Endothelial cell of umbilical vein (primary cell): ENCODE measurements at regions not wholly inside any gene's neighbourhood (a gene's known extent, or its start where the extent isn't known, plus 50 kb on each side); places are given as distances from the start of the nearest gene placed in this dataset.

Experiments
- BruUV-seq: library from RNA; stranded (reverse); fragments of 400-500 nt; replicated peaks from 2 replicates; lab custom pipeline; 2021; lab: Mats Ljungman, UMichigan
- CTCF ChIA-PET: fragments of 300-600, 350-600 bp; sonication (Branson Sonifier 250); formaldehyde crosslinking; loops from one replicate; lab custom pipeline; 2021; ENCODE audit warnings: antibody characterized with exemption, inconsistent platforms; lab: Charles Lee
- POLR2A ChIA-PET: fragments of 300-600, 350-600 bp; sonication (Branson Sonifier 250); formaldehyde crosslinking; loops from one replicate; lab custom pipeline; 2021; ENCODE audit warnings: antibody characterized with exemption, inconsistent platforms; lab: Charles Lee
- DNase-seq: peaks from one replicate; pipeline ENCODE4 v3.0.0-alpha.2; 2011; ENCODE audit warnings: low read depth, low spot score
- FAIRE-seq: peaks from 2 replicates; lab custom pipeline; 2011; peaks lifted over from hg19 to GRCh38; lab: Jason Lieb, UNC
- H2AFZ ChIP-seq: 2 replicates; pipeline ENCODE4 v1.6.0; 2012; ENCODE audit warnings: low read depth, low read length, control low read depth, inconsistent platforms
- H3K27ac ChIP-seq: 2 replicates; pipeline ENCODE4 v1.5.1; 2011; ENCODE audit warnings: low read depth, mild to moderate bottlenecking, control low read depth, low read length, moderate library complexity; ENCODE audit not compliant: insufficient read depth
- H3K27me3 ChIP-seq, 2 experiments: 2 replicates each; pipeline versions ENCODE4 v1.6.0 to v1.6.1; 2011; ENCODE audit warnings: low read length in 2 of 2, mixed read lengths in 1 of 2; ENCODE audit not compliant: control insufficient read depth in 2 of 2, insufficient read depth in 2 of 2
- H3K36me3 ChIP-seq, 2 experiments: 2 replicates in 1 of 2; 3 replicates in 1 of 2; pipeline ENCODE4 v1.5.1; 2011; ENCODE audit warnings: low read length in 2 of 2, mild to moderate bottlenecking in 1 of 2, moderate library complexity in 1 of 2; ENCODE audit not compliant: control insufficient read depth in 2 of 2, insufficient read depth in 2 of 2; ENCODE audit errors: extremely low read depth in 1 of 2
- H3K4me1 ChIP-seq: 3 replicates; pipeline ENCODE4 v1.5.1; 2011; ENCODE audit warnings: mild to moderate bottlenecking, low read length; ENCODE audit not compliant: control insufficient read depth, insufficient read depth; ENCODE audit errors: extremely low read depth
- H3K4me2 ChIP-seq: 2 replicates; pipeline ENCODE4 v1.6.1; 2011; ENCODE audit warnings: low read length, control low read depth, mixed read lengths; ENCODE audit not compliant: insufficient read depth
- H3K4me3 ChIP-seq, 3 experiments: fragments of 200-600 bp in 1 of 3; sonication (generic), shearing (Covaris generic) in 1 of 3; replicated peaks in 1 of 3; 2 replicates each; pipeline ENCODE4 v1.5.1; 2011 to 2016; ENCODE audit warnings: control low read depth in 3 of 3, low read length in 3 of 3, mild to moderate bottlenecking in 2 of 3, inconsistent platforms in 1 of 3, low read depth in 1 of 3, moderate library complexity in 1 of 3; ENCODE audit not compliant: insufficient read depth in 1 of 3
- H3K79me2 ChIP-seq: 2 replicates; pipeline ENCODE4 v1.6.0; 2012; ENCODE audit warnings: low read length, inconsistent platforms; ENCODE audit not compliant: control insufficient read depth, insufficient read depth
- H3K9ac ChIP-seq: replicated peaks from 2 replicates; pipeline ENCODE3; 2011; ENCODE audit warnings: low read length, control low read depth; ENCODE audit not compliant: insufficient read depth; ENCODE audit errors: extremely low read depth
- H3K9me1 ChIP-seq: replicated peaks from 3 replicates; pipeline ENCODE4 v1.6.0; 2011; ENCODE audit warnings: mild to moderate bottlenecking, low read length; ENCODE audit not compliant: control insufficient read depth, insufficient read depth; ENCODE audit errors: extremely low read depth
- H3K9me3 ChIP-seq: replicated peaks from 2 replicates; pipeline ENCODE4 v1.5.1; 2012; ENCODE audit warnings: low read length, inconsistent platforms; ENCODE audit not compliant: control insufficient read depth, insufficient read depth
- H4K20me1 ChIP-seq: replicated peaks from 2 replicates; pipeline ENCODE3; 2011; ENCODE audit warnings: mild to moderate bottlenecking, low read length; ENCODE audit not compliant: control insufficient read depth, insufficient read depth; ENCODE audit errors: extremely low read depth
- FOS ChIP-seq: IDR thresholded peaks from 2 replicates; pipeline ENCODE4 v1.6.1; 2011; ENCODE audit warnings: mild to moderate bottlenecking, low read length, moderate library complexity, borderline replicate concordance; ENCODE audit not compliant: insufficient read depth
- GATA2 ChIP-seq: IDR thresholded peaks from 2 replicates; pipeline ENCODE4 v1.7.0; 2011; ENCODE audit warnings: low read depth, mild to moderate bottlenecking, moderate library complexity, mixed read lengths, low read length; ENCODE audit not compliant: insufficient read length, insufficient read depth
- JUN ChIP-seq: IDR thresholded peaks from 2 replicates; pipeline ENCODE4 v1.6.1; 2011; ENCODE audit warnings: borderline replicate concordance, low read depth; ENCODE audit not compliant: insufficient read length, insufficient read depth
- MYC ChIP-seq: IDR thresholded peaks from one replicate; pipeline ENCODE4 v1.6.1; 2011; ENCODE audit warnings: mild to moderate bottlenecking, low read depth, low read length
- POLR2A ChIP-seq: IDR thresholded peaks from 2 replicates; pipeline ENCODE4 v1.6.1; 2012; ENCODE audit warnings: low read depth, mild to moderate bottlenecking, control low read depth, low read length
- POLR2AphosphoS5 ChIP-seq: IDR thresholded peaks from 2 replicates; pipeline ENCODE4 v1.6.1; 2012; ENCODE audit warnings: low read depth, mild to moderate bottlenecking, control low read depth, low read length, moderate library complexity; ENCODE audit not compliant: insufficient read depth
- dilution Hi-C: fragments of 300-500 bp; cut with MboI; formaldehyde crosslinking; loops from one replicate; pipeline ENCODE4 v1.15.0; 2019; ENCODE audit warnings: low sequenced_read_pairs; ENCODE audit not compliant: extremely low pct_ligation_motif_present
- intact Hi-C: fragments of 100-400 bp; cut with micrococcal nuclease; formaldehyde crosslinking; loops from one replicate; pipeline ENCODE4 v1.10.0; 2022
- TF ChIP-seq, protein P1 (sequence below): IDR thresholded peaks from 2 replicates; pipeline ENCODE4 v1.6.1; 2011; ENCODE audit not compliant: insufficient read depth, insufficient read length
- TF ChIP-seq, protein P2 (sequence below), 2 donors: IDR thresholded peaks; 1 replicate in 1 of 2; 2 replicates in 1 of 2; pipeline ENCODE4 v1.5.1; 2011; ENCODE audit warnings: low read length in 2 of 2, mild to moderate bottlenecking in 2 of 2, moderate library complexity in 2 of 2, control low read depth in 1 of 2, inconsistent platforms in 1 of 2, low read depth in 1 of 2; ENCODE audit not compliant: insufficient read depth in 1 of 2; ENCODE audit errors: extremely low read depth in 1 of 2

DNA sequence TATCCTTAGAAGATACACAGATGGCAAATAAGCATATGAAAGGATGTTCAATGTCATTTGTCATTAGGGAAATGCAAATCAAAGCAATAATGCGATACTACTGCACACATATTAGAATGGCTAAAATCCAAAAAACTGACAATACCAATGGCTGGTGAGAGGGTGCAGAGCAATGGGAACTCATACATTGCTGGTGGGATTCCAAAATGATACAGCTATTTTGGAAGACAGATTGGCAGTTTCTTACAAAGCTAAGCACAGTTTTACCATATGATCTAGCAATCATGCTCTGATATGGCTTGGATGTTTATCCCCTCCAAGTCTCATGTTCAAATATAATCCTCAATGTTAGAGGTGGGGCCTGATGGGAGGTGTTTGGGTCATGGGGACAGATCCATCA lies 122.6 kb downstream of the KCTD15 start:
- TF ChIP-seq JUN, result no peak
- TF ChIP-seq, protein P1, sequence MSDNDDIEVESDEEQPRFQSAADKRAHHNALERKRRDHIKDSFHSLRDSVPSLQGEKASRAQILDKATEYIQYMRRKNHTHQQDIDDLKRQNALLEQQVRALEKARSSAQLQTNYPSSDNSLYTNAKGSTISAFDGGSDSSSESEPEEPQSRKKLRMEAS, result no peak
- TF ChIP-seq POLR2AphosphoS5, result no peak
- no peak for TF ChIP-seq MYC
- TF ChIP-seq, protein P2, sequence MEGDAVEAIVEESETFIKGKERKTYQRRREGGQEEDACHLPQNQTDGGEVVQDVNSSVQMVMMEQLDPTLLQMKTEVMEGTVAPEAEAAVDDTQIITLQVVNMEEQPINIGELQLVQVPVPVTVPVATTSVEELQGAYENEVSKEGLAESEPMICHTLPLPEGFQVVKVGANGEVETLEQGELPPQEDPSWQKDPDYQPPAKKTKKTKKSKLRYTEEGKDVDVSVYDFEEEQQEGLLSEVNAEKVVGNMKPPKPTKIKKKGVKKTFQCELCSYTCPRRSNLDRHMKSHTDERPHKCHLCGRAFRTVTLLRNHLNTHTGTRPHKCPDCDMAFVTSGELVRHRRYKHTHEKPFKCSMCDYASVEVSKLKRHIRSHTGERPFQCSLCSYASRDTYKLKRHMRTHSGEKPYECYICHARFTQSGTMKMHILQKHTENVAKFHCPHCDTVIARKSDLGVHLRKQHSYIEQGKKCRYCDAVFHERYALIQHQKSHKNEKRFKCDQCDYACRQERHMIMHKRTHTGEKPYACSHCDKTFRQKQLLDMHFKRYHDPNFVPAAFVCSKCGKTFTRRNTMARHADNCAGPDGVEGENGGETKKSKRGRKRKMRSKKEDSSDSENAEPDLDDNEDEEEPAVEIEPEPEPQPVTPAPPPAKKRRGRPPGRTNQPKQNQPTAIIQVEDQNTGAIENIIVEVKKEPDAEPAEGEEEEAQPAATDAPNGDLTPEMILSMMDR (IDR thresholded peaks at IDR 0.05; ENCODE audit: extremely low read depth in 1 of 2, insufficient read depth in 1 of 2, low read depth in 1 of 2, low read length in 2 of 2), result no peak
- TF ChIP-seq GATA2, result no peak
- no peak for TF ChIP-seq FOS
- no peak for TF ChIP-seq POLR2A
- H3K9me1 ChIP-seq, result no peaks in the 10 kb centered on the region
- no TSS peak for BruUV-seq
- no peak overlapping the region for H3K9ac ChIP-seq
- H3K4me3 ChIP-seq, result no peak overlapping the region
- H3K27ac ChIP-seq, result no peak overlapping the region
- H2AFZ ChIP-seq, result no peak overlapping the region
- dilution Hi-C loops, result no loop called here
- H3K4me2 ChIP-seq, result no peak overlapping the region
- CTCF ChIA-PET, result no interaction called here
- H3K4me1 ChIP-seq, result no peaks in the 10 kb centered on the region
- no peaks in the 10 kb centered on the region for H3K79me2 ChIP-seq
- POLR2A ChIA-PET, result no interaction called here
- no peaks in the 10 kb centered on the region for H3K36me3 ChIP-seq
- no peaks in the 10 kb centered on the region for H3K9me3 ChIP-seq
- H3K27me3 ChIP-seq, result peaks cover 0 to 2% of the 10 kb centered on the region in 2 experiments
- intact Hi-C loops, result no loop called here
- DNase-seq, result no peak
- no peaks in the 10 kb centered on the region for H4K20me1 ChIP-seq
- no peak for FAIRE-seq
